ENCODE measurements at regions not wholly inside any gene's neighbourhood (a gene's known extent, or its start where the extent isn't known, plus 50 kb on each side); places are given as distances from the start of the nearest gene placed in this dataset.

- TF ChIP-seq, protein P1, sequence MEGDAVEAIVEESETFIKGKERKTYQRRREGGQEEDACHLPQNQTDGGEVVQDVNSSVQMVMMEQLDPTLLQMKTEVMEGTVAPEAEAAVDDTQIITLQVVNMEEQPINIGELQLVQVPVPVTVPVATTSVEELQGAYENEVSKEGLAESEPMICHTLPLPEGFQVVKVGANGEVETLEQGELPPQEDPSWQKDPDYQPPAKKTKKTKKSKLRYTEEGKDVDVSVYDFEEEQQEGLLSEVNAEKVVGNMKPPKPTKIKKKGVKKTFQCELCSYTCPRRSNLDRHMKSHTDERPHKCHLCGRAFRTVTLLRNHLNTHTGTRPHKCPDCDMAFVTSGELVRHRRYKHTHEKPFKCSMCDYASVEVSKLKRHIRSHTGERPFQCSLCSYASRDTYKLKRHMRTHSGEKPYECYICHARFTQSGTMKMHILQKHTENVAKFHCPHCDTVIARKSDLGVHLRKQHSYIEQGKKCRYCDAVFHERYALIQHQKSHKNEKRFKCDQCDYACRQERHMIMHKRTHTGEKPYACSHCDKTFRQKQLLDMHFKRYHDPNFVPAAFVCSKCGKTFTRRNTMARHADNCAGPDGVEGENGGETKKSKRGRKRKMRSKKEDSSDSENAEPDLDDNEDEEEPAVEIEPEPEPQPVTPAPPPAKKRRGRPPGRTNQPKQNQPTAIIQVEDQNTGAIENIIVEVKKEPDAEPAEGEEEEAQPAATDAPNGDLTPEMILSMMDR (IDR thresholded peaks at IDR 0.05), result no peak
- TF ChIP-seq POLR2A (IDR thresholded peaks at IDR 0.05) (no peak), POLR2AphosphoS5 (IDR thresholded peaks at IDR 0.05) (no peak), EP300 (IDR thresholded peaks at IDR 0.05) (no peak)
Observed at GRCh38 chr4:20454515-20454914, 202.8 kb downstream of the SLIT2 start.
